ENCODE measurements at regions not wholly inside any gene's neighbourhood (a gene's known extent, or its start where the extent isn't known, plus 50 kb on each side); places are given as distances from the start of the nearest gene placed in this dataset.

DNA sequence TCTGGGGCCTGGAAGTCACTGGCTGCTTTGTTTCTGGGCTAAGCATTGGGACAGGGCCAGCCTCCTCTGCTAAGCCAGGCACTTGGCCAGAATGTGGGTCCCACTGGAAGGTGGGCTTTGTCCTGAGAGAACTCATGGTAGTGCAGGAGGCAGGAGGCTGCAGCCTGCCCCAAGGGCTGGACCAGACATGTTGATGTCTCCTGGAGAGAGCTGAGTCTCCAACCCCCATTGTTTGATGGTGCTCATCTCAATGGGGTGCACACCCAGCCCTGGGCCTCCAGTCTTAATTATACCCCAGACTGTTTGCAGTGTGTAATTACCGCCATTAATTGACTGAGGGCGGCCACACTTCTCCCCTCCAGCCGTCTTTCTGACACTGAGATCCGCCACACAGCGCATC lies 220.5 kb upstream of the PMEPA1 start (continued):
- TF ChIP-seq, protein P1, sequence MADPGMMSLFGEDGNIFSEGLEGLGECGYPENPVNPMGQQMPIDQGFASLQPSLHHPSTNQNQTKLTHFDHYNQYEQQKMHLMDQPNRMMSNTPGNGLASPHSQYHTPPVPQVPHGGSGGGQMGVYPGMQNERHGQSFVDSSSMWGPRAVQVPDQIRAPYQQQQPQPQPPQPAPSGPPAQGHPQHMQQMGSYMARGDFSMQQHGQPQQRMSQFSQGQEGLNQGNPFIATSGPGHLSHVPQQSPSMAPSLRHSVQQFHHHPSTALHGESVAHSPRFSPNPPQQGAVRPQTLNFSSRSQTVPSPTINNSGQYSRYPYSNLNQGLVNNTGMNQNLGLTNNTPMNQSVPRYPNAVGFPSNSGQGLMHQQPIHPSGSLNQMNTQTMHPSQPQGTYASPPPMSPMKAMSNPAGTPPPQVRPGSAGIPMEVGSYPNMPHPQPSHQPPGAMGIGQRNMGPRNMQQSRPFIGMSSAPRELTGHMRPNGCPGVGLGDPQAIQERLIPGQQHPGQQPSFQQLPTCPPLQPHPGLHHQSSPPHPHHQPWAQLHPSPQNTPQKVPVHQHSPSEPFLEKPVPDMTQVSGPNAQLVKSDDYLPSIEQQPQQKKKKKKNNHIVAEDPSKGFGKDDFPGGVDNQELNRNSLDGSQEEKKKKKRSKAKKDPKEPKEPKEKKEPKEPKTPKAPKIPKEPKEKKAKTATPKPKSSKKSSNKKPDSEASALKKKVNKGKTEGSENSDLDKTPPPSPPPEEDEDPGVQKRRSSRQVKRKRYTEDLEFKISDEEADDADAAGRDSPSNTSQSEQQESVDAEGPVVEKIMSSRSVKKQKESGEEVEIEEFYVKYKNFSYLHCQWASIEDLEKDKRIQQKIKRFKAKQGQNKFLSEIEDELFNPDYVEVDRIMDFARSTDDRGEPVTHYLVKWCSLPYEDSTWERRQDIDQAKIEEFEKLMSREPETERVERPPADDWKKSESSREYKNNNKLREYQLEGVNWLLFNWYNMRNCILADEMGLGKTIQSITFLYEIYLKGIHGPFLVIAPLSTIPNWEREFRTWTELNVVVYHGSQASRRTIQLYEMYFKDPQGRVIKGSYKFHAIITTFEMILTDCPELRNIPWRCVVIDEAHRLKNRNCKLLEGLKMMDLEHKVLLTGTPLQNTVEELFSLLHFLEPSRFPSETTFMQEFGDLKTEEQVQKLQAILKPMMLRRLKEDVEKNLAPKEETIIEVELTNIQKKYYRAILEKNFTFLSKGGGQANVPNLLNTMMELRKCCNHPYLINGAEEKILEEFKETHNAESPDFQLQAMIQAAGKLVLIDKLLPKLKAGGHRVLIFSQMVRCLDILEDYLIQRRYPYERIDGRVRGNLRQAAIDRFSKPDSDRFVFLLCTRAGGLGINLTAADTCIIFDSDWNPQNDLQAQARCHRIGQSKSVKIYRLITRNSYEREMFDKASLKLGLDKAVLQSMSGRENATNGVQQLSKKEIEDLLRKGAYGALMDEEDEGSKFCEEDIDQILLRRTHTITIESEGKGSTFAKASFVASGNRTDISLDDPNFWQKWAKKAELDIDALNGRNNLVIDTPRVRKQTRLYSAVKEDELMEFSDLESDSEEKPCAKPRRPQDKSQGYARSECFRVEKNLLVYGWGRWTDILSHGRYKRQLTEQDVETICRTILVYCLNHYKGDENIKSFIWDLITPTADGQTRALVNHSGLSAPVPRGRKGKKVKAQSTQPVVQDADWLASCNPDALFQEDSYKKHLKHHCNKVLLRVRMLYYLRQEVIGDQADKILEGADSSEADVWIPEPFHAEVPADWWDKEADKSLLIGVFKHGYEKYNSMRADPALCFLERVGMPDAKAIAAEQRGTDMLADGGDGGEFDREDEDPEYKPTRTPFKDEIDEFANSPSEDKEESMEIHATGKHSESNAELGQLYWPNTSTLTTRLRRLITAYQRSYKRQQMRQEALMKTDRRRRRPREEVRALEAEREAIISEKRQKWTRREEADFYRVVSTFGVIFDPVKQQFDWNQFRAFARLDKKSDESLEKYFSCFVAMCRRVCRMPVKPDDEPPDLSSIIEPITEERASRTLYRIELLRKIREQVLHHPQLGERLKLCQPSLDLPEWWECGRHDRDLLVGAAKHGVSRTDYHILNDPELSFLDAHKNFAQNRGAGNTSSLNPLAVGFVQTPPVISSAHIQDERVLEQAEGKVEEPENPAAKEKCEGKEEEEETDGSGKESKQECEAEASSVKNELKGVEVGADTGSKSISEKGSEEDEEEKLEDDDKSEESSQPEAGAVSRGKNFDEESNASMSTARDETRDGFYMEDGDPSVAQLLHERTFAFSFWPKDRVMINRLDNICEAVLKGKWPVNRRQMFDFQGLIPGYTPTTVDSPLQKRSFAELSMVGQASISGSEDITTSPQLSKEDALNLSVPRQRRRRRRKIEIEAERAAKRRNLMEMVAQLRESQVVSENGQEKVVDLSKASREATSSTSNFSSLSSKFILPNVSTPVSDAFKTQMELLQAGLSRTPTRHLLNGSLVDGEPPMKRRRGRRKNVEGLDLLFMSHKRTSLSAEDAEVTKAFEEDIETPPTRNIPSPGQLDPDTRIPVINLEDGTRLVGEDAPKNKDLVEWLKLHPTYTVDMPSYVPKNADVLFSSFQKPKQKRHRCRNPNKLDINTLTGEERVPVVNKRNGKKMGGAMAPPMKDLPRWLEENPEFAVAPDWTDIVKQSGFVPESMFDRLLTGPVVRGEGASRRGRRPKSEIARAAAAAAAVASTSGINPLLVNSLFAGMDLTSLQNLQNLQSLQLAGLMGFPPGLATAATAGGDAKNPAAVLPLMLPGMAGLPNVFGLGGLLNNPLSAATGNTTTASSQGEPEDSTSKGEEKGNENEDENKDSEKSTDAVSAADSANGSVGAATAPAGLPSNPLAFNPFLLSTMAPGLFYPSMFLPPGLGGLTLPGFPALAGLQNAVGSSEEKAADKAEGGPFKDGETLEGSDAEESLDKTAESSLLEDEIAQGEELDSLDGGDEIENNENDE (IDR thresholded peaks at IDR 0.05; ENCODE audit: insufficient replicate concordance, low read length) = no peak
- TF ChIP-seq SIN3A (conservative IDR thresholded peaks at IDR 0.05 in 1 of 2, IDR thresholded peaks at IDR 0.05 in 1 of 2; ENCODE audit: low read depth in 1 of 2, low read length in 2 of 2) (no peak), CEBPB (IDR thresholded peaks at IDR 0.05; ENCODE audit: low read depth, low read length) (no peak), TAF7 (optimal IDR thresholded peaks at IDR 0.05; ENCODE audit: borderline replicate concordance, low read depth, low read length) (no peak), HDAC6 (IDR thresholded peaks at IDR 0.05; ENCODE audit: low read depth, low read length) (no peak)

All from H1 (cell line).